A673 (cell line): ENCODE measurements at regions not wholly inside any gene's neighbourhood (a gene's known extent, or its start where the extent isn't known, plus 50 kb on each side); places are given as distances from the start of the nearest gene placed in this dataset.

ENCODE experiments used
- BruUV-seq: library from RNA; stranded (reverse); fragments of 400-500 nt; replicated peaks from 2 replicates; lab custom pipeline; 2021; lab: Mats Ljungman, UMichigan
- CTCF ChIA-PET: fragments of 300-600 bp; sonication (Branson Sonifier 250); formaldehyde crosslinking; loops from one replicate; lab custom pipeline; 2022; ENCODE audit warnings: antibody characterized with exemption; lab: Charles Lee
- POLR2A ChIA-PET: fragments of 300-600 bp; sonication (Branson Sonifier 250); formaldehyde crosslinking; loops from one replicate; lab custom pipeline; 2022; ENCODE audit warnings: antibody characterized with exemption; ENCODE audit not compliant: low non-redundant PET; lab: Charles Lee
- DNase-seq: peaks from one replicate; pipeline ENCODE4 v3.0.0-alpha.2; 2015; ENCODE audit warnings: low spot score
- H3K27ac ChIP-seq: fragments of 200-600 bp; sonication (generic); 2 replicates; pipeline ENCODE4 v1.5.1; 2016; ENCODE audit warnings: mixed run types, low read depth, mild to moderate bottlenecking, mixed read lengths, antibody characterized with exemption, low read length; ENCODE audit not compliant: poor library complexity, severe bottlenecking
- H3K27me3 ChIP-seq: fragments of 200-600 bp; sonication (generic); replicated peaks from 2 replicates; pipeline ENCODE4 v1.6.1; 2017; ENCODE audit warnings: mixed run types, low read depth, mild to moderate bottlenecking, mixed read lengths, antibody characterized with exemption, low read length; ENCODE audit not compliant: insufficient read depth, poor library complexity
- H3K36me3 ChIP-seq: fragments of 200-600 bp; sonication (generic); 2 replicates; pipeline ENCODE4 v1.6.1; 2016; ENCODE audit warnings: mixed run types, mild to moderate bottlenecking, mixed read lengths, antibody characterized with exemption, low read length; ENCODE audit not compliant: insufficient read depth, poor library complexity, severe bottlenecking
- H3K4me1 ChIP-seq: fragments of 200-600 bp; sonication (generic); 2 replicates; pipeline ENCODE4 v1.6.1; 2017; ENCODE audit warnings: mixed run types, mild to moderate bottlenecking, mixed read lengths, antibody characterized with exemption, low read length; ENCODE audit not compliant: insufficient read depth, poor library complexity, severe bottlenecking
- H3K4me3 ChIP-seq: fragments of 200-600 bp; sonication (generic); 2 replicates; pipeline ENCODE4 v1.5.1; 2016; ENCODE audit warnings: low read depth, mixed run types, mild to moderate bottlenecking, mixed read lengths, low read length; ENCODE audit not compliant: poor library complexity, severe bottlenecking
- H3K9me3 ChIP-seq: fragments of 200-600 bp; sonication (generic); 2 replicates; pipeline ENCODE4 v1.6.1; 2016; ENCODE audit warnings: mixed run types, low read depth, mild to moderate bottlenecking, mixed read lengths, antibody characterized with exemption, low read length; ENCODE audit not compliant: poor library complexity, severe bottlenecking
- CTCF ChIP-seq: fragments of 300-800, 200-600 bp; sonication (generic); conservative IDR thresholded peaks from 2 replicates; pipeline ENCODE4 v1.5.1; 2017; ENCODE audit warnings: low read depth, mild to moderate bottlenecking, antibody characterized with exemption, low read length, moderate library complexity, mixed read lengths
- EZH2 ChIP-seq: fragments of 200-600 bp; sonication (generic); IDR thresholded peaks from 2 replicates; pipeline ENCODE4 v1.6.1; 2017; ENCODE audit warnings: borderline replicate concordance, low read depth, mild to moderate bottlenecking, mixed read lengths, antibody characterized with exemption, low read length; ENCODE audit not compliant: poor library complexity, severe bottlenecking
- intact Hi-C: fragments of 100-400 bp; cut with micrococcal nuclease; formaldehyde crosslinking; loops from one replicate; pipeline ENCODE4 v1.10.0; 2022; ENCODE audit not compliant: unreplicated experiment

- H3K27me3 ChIP-seq, result peaks cover 2% of the 10 kb centered on the region
- TF ChIP-seq EZH2, result no peak
- TF ChIP-seq CTCF, result no peak
- H3K27ac ChIP-seq, result no peak overlapping the region
- ChIA-PET CTCF (no interaction called here), POLR2A (no interaction called here)
- no TSS peak for BruUV-seq
- H3K9me3 ChIP-seq, result no peaks in the 10 kb centered on the region
- no peaks in the 10 kb centered on the region for H3K36me3 ChIP-seq
- H3K4me3 ChIP-seq, result no peak overlapping the region
- DNase-seq, result no peak
- intact Hi-C loops, result no loop called here
- no peaks in the 10 kb centered on the region for H3K4me1 ChIP-seq
These were observed 114.2 kb upstream of the IRX5 start for GRCh38 chr16:54816471-54816870.

GRCh38 chr16:54815177-54815576 lies 115.5 kb upstream of the IRX5 start:
- Histone ChIP-seq H3K36me3 (no peaks in the 10 kb centered on the region), H3K27ac (no peak overlapping the region), H3K27me3 (peaks cover 2% of the 10 kb centered on the region), H3K4me1 (no peaks in the 10 kb centered on the region), H3K9me3 (no peaks in the 10 kb centered on the region), H3K4me3 (no peak overlapping the region)
- POLR2A ChIA-PET, result no interaction called here
- intact Hi-C loops, result no loop called here
- no TSS peak for BruUV-seq
- CTCF ChIA-PET, result no interaction called here
- TF ChIP-seq CTCF (no peak), EZH2 (no peak)
- DNase-seq, result no peak

- CTCF ChIA-PET, result no interaction called here
- H3K9me3 ChIP-seq, result no peaks in the 10 kb centered on the region
- no peak for DNase-seq
- H3K4me1 ChIP-seq, result no peaks in the 10 kb centered on the region
- intact Hi-C loops, result no loop called here
- no peaks in the 10 kb centered on the region for H3K36me3 ChIP-seq
- POLR2A ChIA-PET, result no interaction called here
- H3K4me3 ChIP-seq, result no peak overlapping the region
- no peak overlapping the region for H3K27ac ChIP-seq
- peaks cover 5% of the 10 kb centered on the region for H3K27me3 ChIP-seq
- no peak for TF ChIP-seq CTCF
- no peak for TF ChIP-seq EZH2
- no TSS peak for BruUV-seq
These were observed 116.9 kb upstream of the IRX5 start for GRCh38 chr16:54813778-54814177.
